Left forelimb (tissue), 1 donor: ENCODE measurements at regions not wholly inside any gene's neighbourhood (a gene's known extent, or its start where the extent isn't known, plus 50 kb on each side); places are given as distances from the start of the nearest gene placed in this dataset.

Experiments used
- DNase-seq: peaks from one replicate; pipeline ENCODE4 v3.0.0-alpha.2; 2018; ENCODE audit warnings: low spot score

GRCh38 chr14:21735200-21735599 is 61.6 kb upstream of the OR4E1 start:
- no peak for DNase-seq

- no peak for DNase-seq
Observed at GRCh38 chr14:21734457-21735074, 60.9 kb upstream of the OR4E1 start.

- no peak for DNase-seq
Observed at GRCh38 chr14:21729703-21730233, 56.1 kb upstream of the OR4E1 start.

- DNase-seq: no peak
Observed at GRCh38 chr14:21725250-21725649, 51.6 kb upstream of the OR4E1 start.

GRCh38 chr14:21724090-21724973 is 50.7 kb upstream of the OR4E1 start:
- no peak for DNase-seq

GRCh38 chr14:21723431-21724045 is 49.9 kb upstream of the OR4E1 start:
- no peak for DNase-seq
